Activated CD8-positive, alpha-beta T cell treated with anti-CD3 and anti-CD28 coated beads, Interleukin-2, amount 10 ng/mL, durations not matched to agents 7 days and 5 days (primary cell): ENCODE measurements at regions not wholly inside any gene's neighbourhood (a gene's known extent, or its start where the extent isn't known, plus 50 kb on each side); places are given as distances from the start of the nearest gene placed in this dataset.
"Not testable (repeated sequence)": the region's sequence is repeated elsewhere in the genome, so short reads cannot be mapped to it uniquely, and the experiment has no call there.

Experiments used
- ATAC-seq: fragments of 150-1000 bp; cut with Tn5 transposase; one replicate; pipeline ENCODE4 v1.10.0; 2021; ENCODE audit warnings: moderate library complexity
- CTCF ChIA-PET: fragments of 350-600 bp; sonication (Branson Sonifier 250); formaldehyde crosslinking; loops from one replicate; lab custom pipeline; 2021; ENCODE audit warnings: antibody characterized with exemption; lab: Charles Lee
- POLR2A ChIA-PET: fragments of 350-600 bp; sonication (Branson Sonifier 250); formaldehyde crosslinking; loops from one replicate; lab custom pipeline; 2021; ENCODE audit warnings: antibody characterized with exemption; lab: Charles Lee
- DNase-seq: peaks from one replicate; pipeline ENCODE4 v3.0.0-alpha.2; 2020
- H3K27ac Mint-ChIP-seq: one replicate; pipeline ENCODE4 v1.8.0; 2021; ENCODE audit warnings: mild to moderate bottlenecking, mixed read lengths
- H3K27me3 Mint-ChIP-seq: one replicate; pipeline ENCODE4 v1.8.0; 2021; ENCODE audit warnings: low read depth, mixed read lengths
- H3K36me3 Mint-ChIP-seq: one replicate; pipeline ENCODE4 v1.8.0; 2021; ENCODE audit warnings: low read depth, mixed read lengths
- H3K4me1 Mint-ChIP-seq: one replicate; pipeline ENCODE4 v1.8.0; 2021; ENCODE audit warnings: low read depth, mixed read lengths
- H3K4me3 Mint-ChIP-seq: one replicate; pipeline ENCODE4 v1.8.0; 2021; ENCODE audit warnings: mild to moderate bottlenecking, mixed read lengths
- H3K9me3 Mint-ChIP-seq: one replicate; pipeline ENCODE4 v1.8.0; 2022; ENCODE audit warnings: mixed read lengths; ENCODE audit not compliant: insufficient read depth

DNA sequence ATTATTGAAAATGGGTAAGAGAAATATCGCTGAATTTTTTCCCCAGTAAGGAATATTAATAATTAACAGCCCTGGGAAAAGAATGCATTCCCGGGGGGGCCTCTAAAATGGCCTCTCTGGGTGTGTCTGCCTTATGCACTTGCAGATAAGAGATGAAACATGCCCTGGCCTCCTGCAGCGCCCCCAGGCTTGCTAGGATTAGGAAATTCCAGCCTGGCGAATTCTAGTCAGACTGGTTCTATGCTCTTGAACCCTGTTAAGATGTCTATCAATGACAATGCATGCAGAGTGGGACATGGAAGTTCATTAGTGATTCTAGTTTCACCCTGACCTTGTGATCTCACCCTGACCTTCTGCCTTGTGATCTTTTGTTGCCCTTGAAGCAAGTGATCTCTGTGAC is 163.6 kb upstream of the CCNH start:
- H3K36me3 Mint-ChIP-seq, H3K4me3 Mint-ChIP-seq, DNase-seq, H3K9me3 Mint-ChIP-seq, ATAC-seq, H3K4me1 Mint-ChIP-seq, H3K27me3 Mint-ChIP-seq, CTCF ChIA-PET, POLR2A ChIA-PET, H3K27ac Mint-ChIP-seq: not testable (repeated sequence)

DNA sequence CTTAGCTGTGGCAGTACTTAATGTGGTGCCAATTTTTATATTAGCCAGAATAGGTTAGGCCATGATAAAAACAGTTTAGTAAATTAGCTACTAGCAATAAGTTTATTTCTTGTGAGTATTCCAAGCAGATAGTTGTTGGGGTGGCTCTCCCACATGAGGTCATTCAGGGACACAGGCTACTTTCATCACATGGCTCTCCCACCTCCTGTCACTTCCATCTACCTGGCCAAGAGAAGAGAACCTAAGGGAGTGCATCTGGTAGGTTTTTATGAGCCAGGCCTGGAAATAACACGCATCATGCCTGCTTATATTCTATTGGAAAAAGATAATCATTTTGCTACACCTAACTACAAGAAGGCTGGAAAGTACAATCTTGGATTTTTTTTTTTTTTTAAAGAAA is 161.4 kb upstream of the CCNH start:
- no peaks in the 10 kb centered on the region for H3K9me3 Mint-ChIP-seq

DNA sequence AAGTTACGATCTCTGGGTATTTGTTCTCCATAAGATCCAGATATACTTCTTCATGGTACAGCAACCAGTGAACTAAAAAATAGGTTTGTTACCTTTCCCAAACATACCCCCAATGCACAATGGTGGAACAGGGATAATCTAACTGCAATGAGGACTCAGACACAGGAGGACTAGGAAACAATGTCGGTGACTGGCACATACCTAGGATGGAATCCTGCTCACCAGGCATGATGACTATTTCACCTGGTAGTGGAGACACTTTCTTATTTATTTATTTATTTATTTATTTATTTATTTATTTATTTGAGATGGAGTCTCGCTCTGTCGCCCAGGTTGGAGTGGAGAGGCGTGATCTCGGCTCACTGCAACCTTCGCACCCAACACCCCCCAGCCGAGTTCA is 159.9 kb upstream of the CCNH start:
- no peak overlapping the region for H3K27ac Mint-ChIP-seq
- no peak overlapping the region for H3K4me3 Mint-ChIP-seq
- ChIA-PET POLR2A (no interaction called here), CTCF (no interaction called here)
- DNase-seq: no peak
- no peak for ATAC-seq
- H3K9me3 Mint-ChIP-seq: no peaks in the 10 kb centered on the region
- no peaks in the 10 kb centered on the region for H3K27me3 Mint-ChIP-seq
- H3K36me3 Mint-ChIP-seq: no peaks in the 10 kb centered on the region
- no peaks in the 10 kb centered on the region for H3K4me1 Mint-ChIP-seq

More for the DNA sequence above, 161.4 kb upstream of the CCNH start:
- no peaks in the 10 kb centered on the region for H3K4me1 Mint-ChIP-seq
- no peaks in the 10 kb centered on the region for H3K36me3 Mint-ChIP-seq
- no peaks in the 10 kb centered on the region for H3K27me3 Mint-ChIP-seq
- ChIA-PET CTCF (no interaction called here), POLR2A (no interaction called here)
- no peak for DNase-seq
- H3K4me3 Mint-ChIP-seq: no peak overlapping the region
- no peak overlapping the region for H3K27ac Mint-ChIP-seq
- no peak for ATAC-seq

DNA sequence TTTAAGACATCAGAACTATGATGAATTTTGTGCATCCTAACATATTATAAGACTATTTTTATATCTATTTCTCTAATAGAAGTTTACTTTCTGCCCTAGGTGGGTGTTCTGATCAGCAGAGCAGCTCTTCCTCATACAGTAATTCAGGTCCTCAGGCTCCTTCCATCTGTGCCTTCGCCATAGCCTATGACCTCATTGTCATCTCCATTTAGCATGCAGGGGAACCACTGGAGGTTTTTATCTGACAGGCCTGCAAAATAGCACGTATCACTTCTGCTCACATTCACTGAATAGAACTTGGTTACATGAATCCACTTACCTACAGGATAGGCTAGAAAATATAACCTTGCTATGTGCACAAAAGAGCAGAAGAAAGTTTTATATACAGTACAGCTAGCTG is 159.4 kb upstream of the CCNH start:
- ATAC-seq (no peak), DNase-seq (no peak)
- ChIA-PET POLR2A (no interaction called here), CTCF (no interaction called here)
- Mint-ChIP-seq H3K36me3 (no peaks in the 10 kb centered on the region), H3K4me1 (no peaks in the 10 kb centered on the region), H3K4me3 (no peak overlapping the region), H3K27me3 (no peaks in the 10 kb centered on the region), H3K27ac (no peak overlapping the region), H3K9me3 (no peaks in the 10 kb centered on the region)

DNA sequence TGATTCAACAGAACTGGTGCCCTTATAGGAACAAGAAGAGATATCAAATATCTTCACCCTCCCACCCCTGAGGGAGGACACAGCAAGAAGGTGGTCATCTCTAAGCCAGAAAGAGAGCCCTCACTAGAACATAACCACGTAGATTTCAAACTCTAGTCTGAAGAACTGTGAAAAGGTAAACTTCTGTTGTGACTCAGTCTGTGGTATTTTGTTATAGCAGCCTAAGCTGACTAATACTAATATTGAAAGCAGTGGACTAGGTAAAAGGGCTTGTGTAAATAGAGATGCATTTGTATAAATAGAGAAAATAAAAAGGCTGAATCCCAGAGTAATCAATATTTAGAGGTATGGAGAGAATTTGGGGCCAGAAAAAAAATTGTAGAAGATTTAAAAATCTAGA is 157.6 kb upstream of the CCNH start:
- Mint-ChIP-seq H3K4me1 (no peaks in the 10 kb centered on the region), H3K27ac (no peak overlapping the region), H3K9me3 (no peaks in the 10 kb centered on the region), H3K36me3 (no peaks in the 10 kb centered on the region), H3K4me3 (no peak overlapping the region), H3K27me3 (no peaks in the 10 kb centered on the region)
- no peak for ATAC-seq
- DNase-seq: no peak
- POLR2A ChIA-PET: no interaction called here
- CTCF ChIA-PET: no interaction called here

DNA sequence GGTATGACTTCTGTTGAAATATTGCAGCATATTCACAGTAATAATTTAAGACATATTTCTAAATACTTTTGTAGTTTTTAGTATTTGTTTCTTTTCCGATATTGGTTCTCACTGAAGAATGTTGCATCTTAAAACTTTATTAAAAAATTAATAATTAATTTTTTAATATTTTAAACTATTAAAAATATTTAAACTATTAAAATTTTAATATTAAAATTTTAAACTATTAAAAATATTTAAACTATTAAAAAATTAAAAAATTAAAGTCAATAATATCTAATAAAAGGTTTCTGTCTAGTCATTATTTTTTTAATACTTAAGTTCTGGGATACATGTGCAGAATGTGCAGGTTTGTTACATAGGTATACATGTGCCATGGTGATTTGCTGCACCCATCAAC is 149.3 kb upstream of the CCNH start:
- no peak overlapping the region for H3K27ac Mint-ChIP-seq
- ChIA-PET CTCF (no interaction called here), POLR2A (no interaction called here)
- H3K36me3 Mint-ChIP-seq: no peaks in the 10 kb centered on the region
- no peaks in the 10 kb centered on the region for H3K9me3 Mint-ChIP-seq
- H3K27me3 Mint-ChIP-seq: no peaks in the 10 kb centered on the region
- no peaks in the 10 kb centered on the region for H3K4me1 Mint-ChIP-seq
- DNase-seq (no peak), ATAC-seq (no peak)
- no peak overlapping the region for H3K4me3 Mint-ChIP-seq

DNA sequence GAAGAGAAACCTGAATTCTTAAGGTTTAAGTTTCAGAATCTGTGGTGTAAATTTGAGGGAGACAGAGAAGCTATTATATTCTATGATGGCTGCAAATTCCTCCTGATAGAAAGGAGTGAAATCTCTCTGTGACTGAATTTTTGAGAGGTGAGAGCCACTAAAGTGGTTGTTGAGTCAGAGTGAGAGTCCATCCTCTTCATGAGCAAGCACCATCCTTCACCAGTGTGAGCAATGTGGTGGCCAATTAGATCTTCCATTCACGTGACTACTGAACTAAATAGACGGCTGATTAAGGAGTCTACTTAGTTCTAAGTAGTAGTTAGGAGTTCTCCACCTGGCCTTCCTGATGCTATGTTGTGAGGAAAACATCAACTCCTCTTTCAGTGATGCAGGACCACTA is 147.8 kb upstream of the CCNH start:
- no peak overlapping the region for H3K27ac Mint-ChIP-seq
- ChIA-PET POLR2A (no interaction called here), CTCF (no interaction called here)
- H3K9me3 Mint-ChIP-seq: no peaks in the 10 kb centered on the region
- DNase-seq (no peak), ATAC-seq (no peak)
- H3K27me3 Mint-ChIP-seq: no peaks in the 10 kb centered on the region
- no peak overlapping the region for H3K4me3 Mint-ChIP-seq
- H3K36me3 Mint-ChIP-seq: no peaks in the 10 kb centered on the region
- no peaks in the 10 kb centered on the region for H3K4me1 Mint-ChIP-seq

DNA sequence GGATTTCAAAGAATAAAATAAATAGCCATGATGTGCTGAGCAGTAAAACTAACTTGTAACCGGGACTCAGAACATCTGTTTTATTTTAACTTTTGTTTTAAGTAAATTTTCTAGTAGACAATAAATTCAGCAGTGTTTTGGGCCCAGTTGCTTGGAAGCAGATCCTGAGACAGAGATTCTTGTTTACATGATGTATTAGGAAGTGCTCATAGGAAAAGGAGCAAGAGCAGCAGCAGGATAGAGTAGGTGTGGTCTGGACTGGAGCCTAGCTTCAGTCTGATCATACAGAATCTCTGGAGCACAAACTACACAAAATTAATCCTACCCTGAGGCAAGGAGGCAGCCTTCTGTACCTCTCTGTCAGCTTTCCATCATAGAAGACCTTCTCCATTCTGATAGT is 139.2 kb upstream of the CCNH start:
- H3K36me3 Mint-ChIP-seq: no peaks in the 10 kb centered on the region
- H3K9me3 Mint-ChIP-seq: no peaks in the 10 kb centered on the region
- no peaks in the 10 kb centered on the region for H3K27me3 Mint-ChIP-seq
- ChIA-PET CTCF (no interaction called here), POLR2A (no interaction called here)
- H3K4me3 Mint-ChIP-seq: no peak overlapping the region
- no peak overlapping the region for H3K27ac Mint-ChIP-seq
- no peaks in the 10 kb centered on the region for H3K4me1 Mint-ChIP-seq
- ATAC-seq: no peak
- DNase-seq: no peak

DNA sequence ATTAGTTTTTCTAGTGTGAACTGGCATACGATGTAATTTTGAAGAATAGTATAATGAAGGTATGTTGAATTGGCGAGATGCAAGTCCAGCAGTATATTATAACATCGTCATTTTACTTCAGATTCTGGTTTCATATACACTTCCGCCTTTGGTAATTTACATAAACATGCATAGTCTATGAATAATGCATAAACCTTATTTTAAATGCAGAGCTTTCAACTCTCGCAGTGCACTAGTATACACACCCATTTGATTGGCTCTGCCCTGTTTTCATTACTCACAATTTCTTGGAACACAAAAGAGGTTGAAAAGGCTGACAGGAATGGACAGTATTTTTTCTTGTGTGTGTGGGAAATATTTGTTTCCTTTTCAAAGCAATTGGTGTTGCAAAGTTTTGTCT is 128.9 kb upstream of the CCNH start:
- ATAC-seq: no peak
- CTCF ChIA-PET: no interaction called here
- Mint-ChIP-seq H3K9me3 (no peaks in the 10 kb centered on the region), H3K27me3 (peaks cover 2% of the 10 kb centered on the region), H3K27ac (no peak overlapping the region), H3K4me1 (no peaks in the 10 kb centered on the region), H3K4me3 (no peak overlapping the region), H3K36me3 (no peaks in the 10 kb centered on the region)
- POLR2A ChIA-PET: no interaction called here
- DNase-seq: no peak

DNA sequence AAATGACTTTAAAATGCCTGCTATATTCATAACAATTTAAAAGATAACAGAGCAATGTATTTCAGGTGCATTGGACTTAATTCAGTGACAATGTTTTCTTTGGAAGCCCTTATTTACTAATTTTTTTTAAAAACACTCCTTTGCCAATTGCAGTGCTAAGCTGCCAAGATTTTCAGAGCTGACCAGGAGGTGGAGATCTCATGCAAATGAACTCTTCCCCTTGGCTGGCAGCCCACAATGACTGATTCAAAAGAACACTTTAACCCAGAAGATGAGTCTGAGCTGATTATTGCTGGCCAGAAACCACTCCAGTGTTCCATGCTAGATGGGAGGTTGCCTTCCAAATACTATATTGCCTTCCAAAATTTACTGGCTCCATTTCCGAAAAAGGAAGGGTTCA is 128.3 kb upstream of the CCNH start:
- H3K4me1 Mint-ChIP-seq: no peaks in the 10 kb centered on the region
- no peaks in the 10 kb centered on the region for H3K36me3 Mint-ChIP-seq
- no peak overlapping the region for H3K4me3 Mint-ChIP-seq
- H3K27ac Mint-ChIP-seq: no peak overlapping the region
- no peak for ATAC-seq
- no peak for DNase-seq
- H3K27me3 Mint-ChIP-seq: peaks cover 2% of the 10 kb centered on the region
- H3K9me3 Mint-ChIP-seq: no peaks in the 10 kb centered on the region
- CTCF ChIA-PET: no interaction called here
- POLR2A ChIA-PET: no interaction called here

DNA sequence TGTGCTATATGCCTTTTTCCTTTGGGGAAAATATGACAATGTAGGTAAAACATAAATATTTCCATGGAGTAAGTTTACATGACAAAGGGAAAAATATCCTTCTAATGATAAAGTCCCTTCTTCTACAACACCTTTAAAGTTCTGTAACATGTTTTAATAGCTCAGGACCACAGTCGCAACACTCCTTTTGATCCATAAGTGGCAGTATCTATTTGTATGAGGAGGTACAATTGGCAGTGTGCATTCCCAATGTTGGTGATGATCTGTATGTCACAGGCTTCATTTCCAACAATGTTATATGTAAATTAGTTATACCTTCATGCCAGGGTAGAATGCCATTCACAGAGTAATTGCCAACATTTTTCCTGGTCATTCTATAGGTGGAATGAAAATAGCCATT is 127.1 kb upstream of the CCNH start:
- no peak overlapping the region for H3K27ac Mint-ChIP-seq
- POLR2A ChIA-PET: no interaction called here
- DNase-seq (no peak), ATAC-seq (no peak)
- H3K4me1 Mint-ChIP-seq: no peaks in the 10 kb centered on the region
- peaks cover 2% of the 10 kb centered on the region for H3K27me3 Mint-ChIP-seq
- no peaks in the 10 kb centered on the region for H3K9me3 Mint-ChIP-seq
- CTCF ChIA-PET: no interaction called here
- no peak overlapping the region for H3K4me3 Mint-ChIP-seq
- H3K36me3 Mint-ChIP-seq: no peaks in the 10 kb centered on the region

DNA sequence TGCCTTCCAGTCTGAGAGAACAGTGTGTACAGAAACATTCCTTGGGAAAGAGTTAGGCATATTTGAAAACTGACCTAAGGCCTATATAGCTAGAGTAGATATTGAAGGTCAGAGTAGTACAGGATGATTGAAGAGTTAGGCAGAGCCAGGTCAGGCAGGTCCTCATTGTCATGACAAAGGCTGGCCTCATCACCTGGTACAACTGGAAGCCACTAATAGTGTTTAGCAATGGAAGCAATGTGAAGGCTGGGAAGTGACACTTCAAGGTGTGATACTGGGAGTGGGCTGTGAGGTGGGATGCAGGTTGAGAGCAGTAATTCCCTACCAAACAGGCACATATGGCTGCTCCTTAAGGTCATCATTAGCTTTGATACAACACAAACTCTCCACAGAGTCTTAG is 123.6 kb upstream of the CCNH start:
- Mint-ChIP-seq H3K4me1 (no peaks in the 10 kb centered on the region), H3K27ac (no peak overlapping the region), H3K4me3 (no peak overlapping the region), H3K9me3 (no peaks in the 10 kb centered on the region), H3K36me3 (no peaks in the 10 kb centered on the region), H3K27me3 (no peaks in the 10 kb centered on the region)
- ChIA-PET CTCF (no interaction called here), POLR2A (no interaction called here)
- ATAC-seq: no peak
- no peak for DNase-seq

DNA sequence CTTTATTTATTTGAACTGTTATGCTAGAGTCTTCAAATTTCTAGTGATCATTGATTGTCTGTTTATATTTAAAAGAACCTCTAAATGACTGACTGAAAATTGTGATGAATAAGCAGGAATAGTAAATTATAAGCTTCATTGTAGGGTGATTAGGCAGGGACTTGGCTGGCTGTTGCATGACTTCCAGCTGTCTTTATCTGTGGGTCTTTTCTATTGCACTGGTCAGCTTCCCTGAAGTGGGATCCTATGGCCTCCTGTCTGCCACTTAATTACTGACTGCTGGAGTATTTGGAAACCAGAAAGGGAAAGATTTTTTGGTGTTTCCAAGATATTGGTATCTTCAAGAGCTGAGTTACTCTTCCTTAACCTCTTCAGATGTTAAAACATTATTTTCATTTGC is 123.0 kb upstream of the CCNH start:
- ChIA-PET POLR2A (no interaction called here), CTCF (no interaction called here)
- Mint-ChIP-seq H3K27ac (no peak overlapping the region), H3K36me3 (no peaks in the 10 kb centered on the region), H3K4me1 (no peaks in the 10 kb centered on the region), H3K4me3 (no peak overlapping the region), H3K9me3 (no peaks in the 10 kb centered on the region), H3K27me3 (no peaks in the 10 kb centered on the region)
- no peak for DNase-seq
- ATAC-seq: no peak
